GM12878 (cell line): ENCODE measurements at regions not wholly inside any gene's neighbourhood (a gene's known extent, or its start where the extent isn't known, plus 50 kb on each side); places are given as distances from the start of the nearest gene placed in this dataset.

Source experiments
- EGR1 ChIP-seq, 2 experiments: IDR thresholded peaks; 1 replicate in 1 of 2; 2 replicates in 1 of 2; pipeline ENCODE4 v1.6.1; 2011 to 2012; ENCODE audit warnings: low read depth in 2 of 2, low read length in 2 of 2, borderline replicate concordance in 1 of 2, mild to moderate bottlenecking in 1 of 2, moderate library complexity in 1 of 2
- EP300 ChIP-seq, 2 experiments: fragments of 150-350 bp in 1 of 2; IDR thresholded peaks; 2 replicates each; pipeline ENCODE4 v1.6.1; 2011 to 2012; ENCODE audit warnings: low read depth in 2 of 2, low read length in 2 of 2, borderline replicate concordance in 1 of 2, improper control_type of control experiment in 1 of 2, inconsistent platforms in 1 of 2; ENCODE audit not compliant: control insufficient read depth in 1 of 2
- RFX5 ChIP-seq: IDR thresholded peaks from 2 replicates; pipeline ENCODE4 v1.6.1; 2011; ENCODE audit warnings: low read depth, low read length, improper control_type of control experiment
- TCF12 ChIP-seq: IDR thresholded peaks from 2 replicates; pipeline ENCODE4 v1.6.1; 2011; ENCODE audit warnings: low read depth, mild to moderate bottlenecking, low read length
- ZBTB33 ChIP-seq: fragments of 450-650 bp; IDR thresholded peaks from 2 replicates; pipeline ENCODE4 v1.6.1; 2017; ENCODE audit warnings: mild to moderate bottlenecking
- ZNF24 ChIP-seq: fragments of 450-650 bp; IDR thresholded peaks from 2 replicates; pipeline ENCODE4 v1.6.1; 2017; ENCODE audit warnings: antibody characterized with exemption, mild to moderate bottlenecking
- ZNF592 ChIP-seq: fragments of 450-650 bp; IDR thresholded peaks from 2 replicates; pipeline ENCODE4 v1.6.1; 2017; ENCODE audit warnings: mild to moderate bottlenecking, moderate library complexity

- TF ChIP-seq EGR1 (IDR thresholded peaks at IDR 0.05; ENCODE audit: borderline replicate concordance in 1 of 2, low read depth in 2 of 2, low read length in 2 of 2) (no peak), EP300 (IDR thresholded peaks at IDR 0.05; ENCODE audit: borderline replicate concordance in 1 of 2, control insufficient read depth in 1 of 2, low read depth in 2 of 2, low read length in 2 of 2) (no peak), ZNF592 (no peak), RFX5 (no peak), TCF12 (no peak), ZNF24 (no peak), ZBTB33 (no peak)
Observed at GRCh38 chr12:115207216-115207915, 523.4 kb upstream of the TBX3 start.
